Activated naive CD4-positive, alpha-beta T cell (primary cell): ENCODE measurements at regions not wholly inside any gene's neighbourhood (a gene's known extent, or its start where the extent isn't known, plus 50 kb on each side); places are given as distances from the start of the nearest gene placed in this dataset.

ENCODE experiments used
- DNase-seq, 4 experiments: peaks; one replicate each; lab custom pipeline; 2025; lab: John Stamatoyannopoulos, UW

GRCh38 chr4:123878976-123879375, 482.4 kb downstream of the SPRY1 start:
- no peak for DNase-seq

- no peak for DNase-seq
Measured at GRCh38 chr4:123880631-123881030, 484.0 kb downstream of the SPRY1 start.

- no peak for DNase-seq
Measured at GRCh38 chr4:123884922-123885321, 488.3 kb downstream of the SPRY1 start.

GRCh38 chr4:123889507-123889906, 492.9 kb downstream of the SPRY1 start:
- DNase-seq, result no peak

- DNase-seq, result no peak
Measured at GRCh38 chr4:123890889-123891288, 494.3 kb downstream of the SPRY1 start.

GRCh38 chr4:123891881-123892280, 495.3 kb downstream of the SPRY1 start:
- no peak for DNase-seq

- DNase-seq, result no peak
Measured at GRCh38 chr4:123892368-123892976, 495.9 kb downstream of the SPRY1 start.

GRCh38 chr4:123893011-123893981, 496.7 kb downstream of the SPRY1 start:
- no peak for DNase-seq

- DNase-seq, result no peak
Measured at GRCh38 chr4:123896446-123897071, 500.0 kb downstream of the SPRY1 start.

- DNase-seq, result no peak
Measured at GRCh38 chr4:123898946-123899666, 502.5 kb downstream of the SPRY1 start.

GRCh38 chr4:123904882-123905281, 508.3 kb downstream of the SPRY1 start:
- DNase-seq, result no peak

GRCh38 chr4:123913598-123913997, 517.0 kb downstream of the SPRY1 start:
- DNase-seq, result no peak

GRCh38 chr4:123916821-123917220, 520.2 kb downstream of the SPRY1 start:
- no peak for DNase-seq

GRCh38 chr4:123919576-123920098, 523.0 kb downstream of the SPRY1 start:
- DNase-seq, result no peak

GRCh38 chr4:123921339-123921738, 524.7 kb downstream of the SPRY1 start:
- no peak for DNase-seq

GRCh38 chr4:123922847-123923246, 526.3 kb downstream of the SPRY1 start:
- DNase-seq, result no peak

GRCh38 chr4:123924536-123924935, 527.9 kb downstream of the SPRY1 start:
- no peak for DNase-seq

- no peak for DNase-seq
Measured at GRCh38 chr4:123929565-123929964, 533.0 kb downstream of the SPRY1 start.

GRCh38 chr4:123930996-123931395, 534.4 kb downstream of the SPRY1 start:
- no peak for DNase-seq

- no peak for DNase-seq
Measured at GRCh38 chr4:123934096-123934495, 537.5 kb downstream of the SPRY1 start.

- no peak for DNase-seq
Measured at GRCh38 chr4:123936621-123937043, 540.0 kb downstream of the SPRY1 start.

GRCh38 chr4:123937581-123937980, 541.0 kb downstream of the SPRY1 start:
- DNase-seq, result no peak
